ENCODE measurements at regions not wholly inside any gene's neighbourhood (a gene's known extent, or its start where the extent isn't known, plus 50 kb on each side); places are given as distances from the start of the nearest gene placed in this dataset.

DNA sequence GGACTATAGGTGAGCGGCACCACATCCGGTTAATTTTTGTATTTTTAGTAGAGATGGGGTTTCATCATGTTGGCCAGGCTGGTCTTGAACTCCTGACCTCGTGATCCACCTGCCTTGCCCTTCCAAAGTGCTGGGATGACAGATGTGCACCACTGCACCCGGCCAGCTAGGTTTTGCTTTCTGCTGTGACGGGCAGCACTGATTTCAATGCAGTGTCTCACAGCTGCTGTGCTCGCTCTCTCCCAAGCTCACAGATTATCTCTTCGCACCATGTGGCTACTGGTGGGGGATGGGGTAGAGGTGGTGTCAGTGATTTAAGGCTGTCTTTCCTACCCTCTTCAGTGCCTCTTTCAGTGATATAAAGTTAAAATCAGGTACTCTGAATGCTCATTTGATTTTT is 909.1 kb downstream of the TRHDE start:
- TF ChIP-seq POLR2A (IDR thresholded peaks at IDR 0.05): no peak
- TF ChIP-seq CTCF (IDR thresholded peaks at IDR 0.05): no peak

All from tibial nerve (tissue), 3 donors.